ENCODE measurements at regions not wholly inside any gene's neighbourhood (a gene's known extent, or its start where the extent isn't known, plus 50 kb on each side); places are given as distances from the start of the nearest gene placed in this dataset.
"Not testable (repeated sequence)": the region's sequence is repeated elsewhere in the genome, so short reads cannot be mapped to it uniquely, and the experiment has no call there.

DNA sequence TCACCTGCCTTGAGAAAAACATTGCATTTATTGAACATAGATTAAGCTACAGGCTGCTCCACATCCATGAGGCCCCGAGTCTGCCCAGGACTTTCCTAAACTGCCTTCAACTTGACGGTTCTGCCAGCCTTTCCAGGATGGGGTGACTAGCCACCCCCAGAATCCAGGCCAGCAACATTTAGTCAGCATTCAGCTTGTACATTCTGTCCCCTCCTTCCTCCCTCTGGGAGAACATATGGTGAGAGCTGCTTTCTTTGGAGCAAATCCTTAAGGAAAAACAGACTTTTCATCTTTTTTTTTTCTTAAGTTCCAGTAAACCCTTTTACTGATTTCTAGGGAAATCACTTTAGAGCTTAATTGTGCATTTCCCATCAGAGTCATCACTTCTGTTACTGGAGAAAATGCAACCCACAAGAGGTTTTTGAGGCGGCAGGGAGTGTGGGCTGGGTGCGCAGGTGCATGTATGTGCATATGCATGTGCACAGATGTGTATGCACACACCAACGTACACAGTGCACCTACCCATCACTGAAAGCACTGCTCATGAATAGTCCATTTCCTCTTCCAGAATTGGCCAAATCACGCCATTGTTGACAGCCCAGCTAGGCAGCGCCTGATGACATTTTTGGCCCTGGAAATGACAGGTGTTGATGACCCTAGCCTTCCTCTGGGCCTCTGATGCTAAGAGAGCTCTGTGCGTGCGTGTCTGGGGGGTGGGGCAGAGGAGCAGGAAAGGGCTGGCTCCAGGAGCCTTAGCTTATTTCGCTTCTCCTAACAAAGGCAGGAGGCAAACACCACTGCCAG is 145.6 kb downstream of the HSD17B3 start:
- DNase-seq, result no peak

DNA sequence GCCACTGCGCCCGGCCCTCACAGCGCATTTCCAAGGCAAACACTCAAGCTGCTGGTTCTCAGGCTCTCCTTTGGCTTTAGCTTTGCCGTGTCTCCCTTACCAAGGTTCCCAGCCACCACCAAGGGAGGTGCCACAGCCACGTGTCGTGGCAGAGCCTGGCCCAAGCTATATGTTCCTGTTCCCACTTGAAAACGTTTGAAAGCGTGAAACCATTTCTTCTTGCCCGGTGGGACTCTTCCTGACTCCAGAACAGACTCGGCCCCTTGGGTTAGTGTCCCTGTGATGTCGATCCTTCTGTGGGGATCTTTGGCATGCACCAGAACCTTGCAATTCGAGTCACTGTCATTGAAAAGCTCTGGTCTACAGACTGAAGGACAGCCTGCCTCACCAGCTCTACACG is 147.9 kb downstream of the HSD17B3 start:
- DNase-seq, result no peak

DNA sequence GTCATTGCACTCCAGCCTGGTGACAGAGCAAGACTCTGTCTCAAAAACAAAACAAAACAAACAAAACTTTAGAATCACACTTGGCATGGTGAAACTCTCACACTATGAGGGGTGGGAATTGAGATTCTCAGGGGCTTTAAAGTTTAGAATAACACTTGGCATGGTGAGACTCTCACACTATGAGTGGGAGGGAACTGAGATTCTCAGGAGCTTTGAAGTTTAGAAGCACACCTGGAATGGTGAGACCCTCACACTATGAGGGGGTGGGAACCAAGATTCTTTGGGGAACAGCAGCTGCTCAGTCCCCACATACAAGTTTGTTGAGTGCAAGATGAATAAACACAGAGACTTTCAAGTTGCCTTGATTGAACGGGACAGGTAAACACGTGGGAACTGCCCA is 149.4 kb downstream of the HSD17B3 start:
- DNase-seq, result no peak

DNA sequence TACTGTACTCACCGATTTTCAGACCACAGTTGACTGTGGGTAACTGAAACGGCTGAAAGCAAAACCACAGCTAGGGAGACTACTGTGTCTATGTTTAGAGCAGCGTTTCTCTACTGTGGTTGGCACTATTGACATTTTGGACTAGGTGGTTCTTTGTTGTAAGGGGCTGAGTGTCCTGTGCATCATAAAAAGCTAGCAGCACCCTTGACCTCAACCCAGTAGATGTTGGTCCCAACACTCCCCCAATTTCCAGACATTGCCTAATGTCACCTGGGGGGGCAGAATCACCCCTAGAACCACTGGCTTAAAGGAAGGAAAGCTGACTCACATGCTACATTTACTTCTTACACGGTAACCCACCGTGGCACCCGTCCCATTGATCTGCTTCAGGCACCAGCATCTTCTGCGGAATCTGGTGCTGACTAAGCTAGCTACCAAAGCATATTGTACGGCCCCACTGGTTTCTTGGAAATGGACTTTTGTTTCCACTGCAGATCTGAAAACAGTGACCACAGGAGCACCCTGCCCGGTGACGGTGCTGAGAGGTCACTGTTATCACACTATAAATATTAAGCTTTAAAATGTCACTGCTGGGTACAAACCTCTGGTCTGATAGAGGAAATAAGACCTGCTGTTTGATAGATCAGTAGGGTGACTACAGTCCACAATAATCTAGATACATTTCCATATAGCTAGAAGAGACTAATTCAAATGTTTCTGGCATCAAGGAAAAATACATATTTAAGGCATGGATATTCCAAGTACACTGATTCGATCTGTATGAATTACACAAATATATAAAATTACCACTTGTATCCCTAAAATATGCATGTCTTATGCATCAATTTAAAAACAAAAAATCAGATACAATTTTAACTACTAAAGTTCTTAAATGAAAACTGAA is 151.4 kb downstream of the HSD17B3 start:
- DNase-seq, result no peak

DNA sequence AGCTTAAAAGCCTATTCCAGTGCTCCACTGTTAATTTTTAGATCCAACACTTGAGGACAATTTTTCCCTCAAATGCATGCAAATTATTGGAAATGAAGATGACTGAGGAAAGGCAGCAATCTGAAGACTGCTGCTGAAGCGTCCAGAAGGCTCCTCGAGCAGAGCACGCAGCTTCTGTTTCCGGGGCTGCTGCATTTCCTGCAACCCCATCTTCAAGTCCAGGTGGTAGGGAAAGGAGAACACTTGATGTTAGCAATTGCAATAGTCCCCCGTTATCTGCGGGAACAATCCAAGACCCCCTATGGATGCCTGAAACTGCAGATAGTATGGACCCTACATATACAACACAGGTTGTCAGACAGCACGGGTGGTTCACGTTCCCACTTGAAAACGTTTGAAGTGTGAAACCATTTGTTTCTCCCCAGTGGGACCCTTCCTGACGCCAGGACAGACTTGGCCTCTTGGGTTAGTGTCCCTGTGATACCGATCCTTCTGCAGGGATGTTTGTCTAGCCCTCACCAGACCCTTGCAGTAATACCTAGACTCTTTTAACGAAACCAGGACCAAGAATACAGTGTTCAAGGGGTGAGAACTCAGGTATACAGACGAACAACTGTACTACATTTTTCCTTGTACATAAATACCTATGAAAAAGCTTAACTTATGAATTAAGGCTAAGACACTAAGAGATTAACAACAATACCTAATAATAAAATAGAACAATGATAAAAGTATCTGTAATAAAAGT is 152.3 kb downstream of the HSD17B3 start:
- DNase-seq, result no peak

DNA sequence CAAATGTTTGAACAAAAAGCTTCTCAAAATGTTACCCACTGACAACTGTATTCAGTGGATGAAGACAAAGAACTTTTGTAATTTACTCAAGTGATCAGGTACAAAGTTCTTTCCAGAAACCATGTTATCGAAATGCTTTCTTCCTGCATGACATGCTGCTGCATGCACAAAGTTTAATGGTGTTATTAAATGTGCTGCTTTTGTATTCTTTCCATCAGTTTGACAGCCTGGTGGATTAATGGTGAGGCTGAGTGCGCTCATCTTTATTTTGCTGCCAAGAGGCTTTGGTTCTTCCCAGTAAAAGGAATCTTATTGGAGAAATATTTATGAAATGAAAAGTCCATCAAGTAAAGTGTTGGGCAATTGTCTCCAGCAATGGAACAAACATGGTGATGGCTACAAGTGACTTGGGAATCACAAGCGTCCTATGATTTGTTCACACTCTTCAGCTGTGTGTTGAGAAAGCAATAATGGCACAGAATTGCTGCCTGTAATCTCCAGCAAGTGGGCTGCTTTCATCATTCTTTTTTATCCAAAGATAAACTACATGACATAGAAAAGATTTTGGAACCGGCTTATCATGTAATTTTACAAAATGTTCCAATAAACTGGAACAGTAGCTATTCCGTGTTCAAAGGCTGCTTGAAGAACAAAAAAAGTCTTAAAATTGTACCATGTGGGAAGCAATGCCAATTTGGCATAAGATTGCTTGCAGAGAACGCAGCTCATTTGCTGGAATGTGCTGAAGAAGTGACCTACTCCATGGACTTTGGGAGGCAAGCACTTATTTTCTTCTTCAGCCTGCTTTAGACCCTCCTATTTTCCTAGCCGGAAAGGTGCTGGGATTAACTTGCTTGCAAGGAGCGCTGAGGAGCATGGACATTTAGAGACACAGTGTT is 153.1 kb downstream of the HSD17B3 start:
- no peak for DNase-seq

DNA sequence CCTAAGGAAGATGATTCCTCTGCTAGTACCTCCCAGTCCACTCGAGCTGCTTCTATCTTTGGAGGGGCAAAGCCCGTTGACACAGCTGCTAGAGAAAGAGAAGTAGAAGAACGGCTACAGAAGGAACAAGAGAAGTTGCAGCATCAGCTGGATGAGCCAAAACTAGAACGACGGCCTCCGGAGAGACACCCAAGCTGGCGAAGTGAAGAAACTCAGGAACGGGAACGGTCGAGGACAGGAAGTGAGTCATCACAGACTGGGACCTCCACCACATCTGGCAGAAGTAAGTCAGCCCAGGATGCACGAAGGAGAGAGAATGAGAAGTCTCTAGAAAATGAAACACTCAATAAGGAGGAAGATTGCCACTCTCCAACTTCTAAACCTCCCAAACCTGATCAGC is 154.9 kb downstream of the HSD17B3 start:
- not testable (repeated sequence) for DNase-seq

DNA sequence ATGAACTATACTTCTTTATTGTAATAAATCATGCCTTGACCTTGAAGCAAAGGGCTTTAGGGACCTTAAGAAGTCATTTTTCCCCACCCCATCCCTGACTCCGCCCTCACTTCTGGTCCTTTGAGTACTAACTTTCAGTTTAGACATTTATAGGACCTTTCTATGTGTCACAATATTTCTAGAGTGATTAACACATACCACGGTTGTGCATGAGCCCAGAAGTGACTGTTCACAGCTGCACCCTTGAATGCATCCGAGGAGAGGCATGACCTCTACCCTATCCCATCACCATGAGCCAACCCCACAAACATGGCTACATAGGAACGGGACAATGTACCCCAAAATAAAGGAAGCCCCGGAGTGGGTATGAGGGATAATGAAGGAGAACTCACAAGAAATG is 160.3 kb downstream of the HSD17B3 start:
- no peak for DNase-seq

DNA sequence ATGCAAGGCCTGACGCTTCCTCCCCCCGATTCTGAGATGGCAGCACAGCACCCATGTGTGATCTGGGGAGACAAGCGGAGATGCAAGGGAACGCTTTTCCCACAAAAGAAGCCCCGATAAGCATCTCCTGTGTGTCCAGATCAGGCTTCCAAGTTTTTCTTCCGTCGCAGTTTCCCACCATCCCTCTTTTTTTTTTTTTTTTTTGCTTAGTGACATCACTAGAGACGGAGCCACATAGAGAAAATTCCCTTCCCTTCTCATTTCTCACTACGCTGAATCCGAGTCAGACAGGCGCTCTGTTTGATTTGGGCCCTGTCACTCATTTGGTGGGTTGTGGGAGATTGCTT is 160.9 kb downstream of the HSD17B3 start:
- DNase-seq, result no peak

DNA sequence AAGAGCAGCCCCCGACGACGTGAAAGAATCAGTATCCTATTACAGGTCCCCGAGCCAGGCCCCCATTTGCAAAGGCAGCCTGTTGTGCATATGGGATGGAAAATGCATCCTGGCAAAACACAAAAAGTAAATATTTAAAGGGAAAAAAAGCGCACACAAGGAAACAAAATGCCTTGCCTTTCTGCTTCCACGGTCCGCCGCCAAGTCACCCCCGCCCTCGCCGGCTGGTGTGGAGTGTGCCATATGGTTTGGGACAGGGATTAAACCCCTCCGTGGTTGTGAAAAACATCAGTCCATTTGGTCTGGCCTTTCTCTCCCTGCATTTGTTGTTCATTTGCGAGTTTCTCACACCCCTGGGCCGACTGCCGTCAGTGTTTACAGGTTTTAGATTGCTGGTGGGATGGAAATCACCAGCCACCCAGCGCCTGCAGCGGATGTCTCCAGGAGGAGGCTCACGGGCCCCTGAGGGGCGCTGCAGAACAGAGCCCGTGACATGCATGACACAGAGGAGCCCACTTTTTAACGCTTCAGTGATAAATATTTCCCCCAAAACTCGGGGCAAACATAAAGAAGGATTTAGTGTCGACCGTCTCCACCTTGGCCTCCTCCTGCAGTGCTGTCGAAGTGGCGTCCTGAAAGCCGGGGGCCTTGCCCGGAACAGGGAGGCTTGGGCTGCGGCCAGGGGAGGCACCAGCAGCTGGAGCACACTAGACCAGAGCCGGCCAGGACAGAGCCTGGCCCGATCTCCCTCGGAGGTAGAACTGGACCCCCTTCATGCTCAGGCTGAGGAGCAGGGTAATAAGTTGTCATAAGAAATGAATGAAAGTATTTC is 161.5 kb downstream of the HSD17B3 start:
- no peak for DNase-seq

DNA sequence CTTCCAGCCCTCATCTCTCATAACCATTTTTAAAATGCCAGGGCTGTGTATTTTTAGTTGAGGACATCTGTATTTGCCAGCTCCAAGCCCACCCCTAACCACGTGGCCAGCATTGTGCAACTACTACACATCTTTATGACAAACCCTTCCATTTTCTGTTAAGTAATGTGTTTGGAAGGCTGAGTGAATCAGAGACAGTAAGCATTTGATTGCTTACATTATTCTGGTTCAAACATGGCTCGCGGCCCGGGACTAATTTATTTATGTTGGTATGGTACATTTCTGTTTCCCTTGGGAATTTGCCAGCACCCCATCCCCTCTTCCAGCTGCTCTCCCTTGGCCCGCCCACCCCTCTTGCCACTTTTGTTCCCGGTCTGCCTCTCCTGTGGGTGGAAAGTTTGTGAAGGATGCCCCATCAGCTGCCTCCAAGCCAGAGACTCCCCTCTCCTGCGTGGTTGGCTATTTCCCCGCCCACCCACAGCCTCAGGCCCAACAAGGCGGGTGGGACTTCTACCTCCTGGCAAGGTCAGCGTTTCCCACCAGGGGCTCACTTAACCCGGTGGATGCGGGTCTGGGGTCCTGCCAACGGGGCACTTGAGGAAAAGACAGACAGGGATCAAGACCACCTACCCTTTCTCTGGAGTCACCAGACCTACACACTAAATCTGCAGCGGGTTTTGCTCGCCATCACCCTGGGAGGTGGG is 162.2 kb downstream of the HSD17B3 start:
- DNase-seq, result no peak

DNA sequence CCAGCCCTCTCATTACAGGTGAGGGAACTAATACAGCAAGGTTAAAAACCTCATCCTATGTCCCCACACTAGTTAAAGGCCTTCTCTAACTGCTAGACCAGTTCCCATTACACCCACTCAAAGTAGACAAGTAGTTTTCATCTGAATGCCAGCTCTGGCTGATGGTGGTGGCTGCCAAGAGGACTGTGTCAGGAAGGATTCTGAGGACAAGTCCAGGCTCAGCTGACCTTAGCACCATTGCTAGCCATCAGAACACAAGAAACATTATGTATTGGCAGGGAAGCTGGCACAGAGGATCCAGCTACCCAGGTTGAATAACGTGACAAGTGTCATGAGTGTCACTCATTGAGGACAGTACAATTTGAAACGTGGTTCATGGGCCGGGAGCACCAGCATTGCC is 163.4 kb downstream of the HSD17B3 start:
- no peak for DNase-seq

DNA sequence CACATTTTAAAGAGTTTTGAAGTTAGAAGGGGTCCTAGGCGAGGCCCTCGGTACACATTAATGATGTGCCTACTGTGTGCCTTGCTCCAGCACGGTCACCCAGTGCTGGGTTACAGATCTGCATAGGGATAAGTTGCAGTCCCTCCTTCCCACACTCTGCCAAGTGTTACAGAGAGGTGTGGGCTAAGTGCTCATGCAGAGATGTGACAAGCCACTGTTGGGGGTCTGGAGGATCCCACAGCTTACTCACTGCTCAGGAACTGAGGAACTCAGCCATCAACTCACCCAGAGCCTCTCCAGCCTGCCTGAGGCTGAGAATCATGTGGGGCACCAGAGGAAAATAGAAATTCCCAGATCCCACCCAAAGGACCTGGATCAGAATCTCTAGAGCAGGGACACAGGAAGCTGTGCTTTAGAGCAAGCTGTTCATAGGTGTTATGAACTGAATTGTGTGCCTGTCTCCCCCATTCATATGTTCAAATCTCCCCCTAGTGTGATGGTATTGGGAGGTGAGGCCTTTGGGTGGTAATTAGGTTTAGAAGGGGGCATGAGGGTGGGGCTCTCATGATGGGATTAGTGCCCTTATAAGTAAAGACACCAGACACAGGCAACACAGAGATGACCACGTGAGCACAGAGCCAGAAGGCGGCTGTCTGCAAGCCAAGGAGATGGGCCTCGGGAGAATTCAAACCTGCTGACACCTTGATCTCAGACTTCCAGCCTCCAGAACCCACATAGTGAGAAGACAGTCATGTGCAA is 164.1 kb downstream of the HSD17B3 start:
- no peak for DNase-seq

DNA sequence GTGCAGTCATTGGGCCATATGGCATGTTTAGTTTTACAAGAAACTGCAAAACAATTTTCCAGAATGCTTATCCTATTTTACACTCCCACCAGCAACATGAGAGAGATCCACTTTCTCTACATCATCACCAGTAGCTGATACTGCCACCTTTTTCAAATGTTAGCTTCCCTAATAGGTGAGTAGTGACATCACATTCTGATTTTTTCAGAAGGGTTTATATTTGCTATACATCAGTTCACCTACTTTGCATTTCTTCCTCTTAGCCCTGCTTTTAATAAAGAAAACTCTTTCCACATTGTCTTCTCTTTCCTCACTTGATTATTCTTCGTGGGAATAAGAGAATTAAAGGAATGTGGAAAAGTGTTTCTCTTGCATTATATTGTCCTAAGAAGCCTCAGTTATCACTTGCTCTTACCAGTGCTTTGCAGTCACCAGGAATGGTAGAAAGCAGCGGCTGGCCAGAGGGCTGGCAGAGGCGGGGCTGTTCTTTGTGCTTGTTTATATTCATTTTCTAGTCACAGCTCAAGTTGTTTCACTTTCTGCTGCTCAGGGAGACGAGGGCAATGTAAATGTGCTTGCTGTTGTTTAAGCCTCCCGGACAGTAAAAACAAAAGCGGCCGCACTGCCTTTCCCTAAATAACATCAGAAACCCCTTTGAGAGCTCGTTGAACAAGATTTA is 164.8 kb downstream of the HSD17B3 start:
- no peak for DNase-seq

DNA sequence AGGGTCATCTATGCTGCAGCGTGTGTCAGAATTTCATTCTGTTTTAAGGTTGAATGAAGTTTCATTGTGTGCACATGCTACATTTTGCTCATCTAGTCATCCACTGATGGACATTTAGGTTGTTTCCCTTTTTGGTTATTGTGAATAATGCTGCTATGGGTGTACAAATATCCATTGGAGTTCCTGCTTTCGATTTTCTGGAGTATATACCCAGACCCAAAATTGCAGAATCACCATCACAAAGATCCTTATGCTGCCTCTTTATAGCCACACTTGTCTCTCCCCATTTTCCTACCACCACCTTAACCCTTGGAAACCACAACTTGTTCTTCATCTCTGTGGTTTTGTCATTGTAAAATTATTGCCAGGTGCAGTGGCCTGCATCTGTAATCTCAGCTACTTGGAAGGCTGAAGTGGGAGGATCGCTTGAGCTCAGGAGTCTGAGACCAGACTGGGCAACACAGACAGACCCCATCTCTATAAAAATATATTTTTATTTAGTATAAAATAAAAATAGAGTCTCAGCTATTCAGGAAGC is 166.2 kb downstream of the HSD17B3 start:
- DNase-seq, result no peak

DNA sequence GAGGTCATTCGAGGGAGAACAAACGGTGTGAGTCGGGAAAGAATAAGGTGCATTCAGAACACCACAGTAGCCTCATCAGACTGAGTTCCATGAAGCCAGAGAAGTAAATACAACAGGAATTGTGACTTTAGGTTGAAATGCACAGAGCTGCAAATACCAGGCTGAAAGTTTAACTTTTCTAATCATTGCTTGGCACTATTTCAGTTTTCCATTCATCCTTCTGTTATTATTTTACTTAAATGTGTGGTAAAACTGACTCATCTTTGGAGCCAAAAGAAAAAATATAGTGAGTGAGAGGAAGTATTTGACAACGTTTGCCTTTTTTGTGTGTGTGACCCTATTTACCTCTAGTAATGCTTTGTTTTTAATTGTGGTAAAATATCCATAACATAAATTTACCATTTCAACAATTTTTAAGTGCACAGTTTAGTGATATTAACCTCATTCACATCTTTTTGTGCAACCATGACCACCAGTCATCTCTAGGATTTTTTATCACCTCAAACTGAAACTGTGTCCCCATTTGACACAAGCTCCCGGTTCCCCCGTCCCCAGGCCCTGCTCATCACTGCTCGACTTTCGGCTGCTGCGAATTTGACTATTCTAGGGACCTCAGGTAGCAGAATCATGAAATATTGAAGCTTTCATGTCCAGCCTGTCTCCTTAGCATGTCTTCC is 166.8 kb downstream of the HSD17B3 start:
- DNase-seq, result no peak

DNA sequence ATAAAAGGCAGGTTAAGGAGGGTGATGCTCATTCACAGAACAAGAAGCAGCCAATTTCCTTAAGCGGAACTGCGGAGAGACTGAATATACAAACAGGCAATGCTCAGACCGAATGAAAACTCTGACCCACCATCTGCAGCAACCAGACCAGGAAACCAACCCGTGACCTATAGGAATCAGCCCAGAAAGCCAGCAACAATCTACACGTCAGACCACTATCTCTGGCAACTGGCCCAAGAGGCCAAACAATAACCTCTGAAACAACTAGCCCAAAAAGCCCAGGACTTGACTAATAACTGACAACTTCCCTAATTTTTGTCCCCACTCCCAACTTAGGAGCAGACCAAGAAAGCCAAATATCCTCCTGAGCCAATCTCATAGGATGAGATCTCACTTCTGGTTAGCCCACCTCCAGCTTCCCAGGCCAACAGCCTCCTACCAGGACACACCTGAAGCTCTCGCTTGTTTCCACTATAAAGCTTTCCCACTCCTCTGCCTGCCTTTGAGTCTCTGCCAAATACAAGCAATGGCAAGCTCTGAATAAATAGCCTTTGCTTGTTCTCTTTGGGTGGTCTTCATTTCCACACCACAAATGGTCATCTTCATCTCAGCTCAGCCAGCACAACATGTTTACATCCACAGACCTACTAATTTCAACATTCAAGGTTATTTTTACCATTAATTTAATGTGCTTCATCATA is 168.5 kb downstream of the HSD17B3 start:
- DNase-seq, result no peak

DNA sequence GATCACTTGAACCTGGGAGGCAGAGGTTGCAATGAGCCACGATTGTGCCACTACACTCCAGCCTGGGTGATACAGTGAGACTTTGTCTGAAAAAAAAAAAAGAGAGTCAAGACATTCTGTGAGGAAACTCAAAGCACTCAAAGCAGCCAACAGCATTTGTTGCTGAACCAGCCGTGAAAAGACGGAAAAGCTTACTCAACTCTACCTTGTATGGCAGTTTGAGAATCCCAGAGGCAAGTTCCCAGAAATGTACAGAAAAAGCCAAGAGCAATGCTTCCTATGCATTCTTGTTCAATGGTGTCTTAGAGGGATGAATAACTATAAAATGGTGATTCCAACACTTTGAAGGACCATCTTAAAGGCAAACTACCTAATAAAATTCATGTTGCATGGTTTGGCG is 170.2 kb downstream of the HSD17B3 start:
- DNase-seq, result no peak

Data from effector CD4-positive, alpha-beta T cell (primary cell).